Bronchial epithelial cell (primary cell): ENCODE measurements at regions not wholly inside any gene's neighbourhood (a gene's known extent, or its start where the extent isn't known, plus 50 kb on each side); places are given as distances from the start of the nearest gene placed in this dataset.

ENCODE experiments used
- DNase-seq: peaks from one replicate; pipeline ENCODE4 v3.0.0-alpha.2; 2010; ENCODE audit warnings: low read depth
- FAIRE-seq: peaks from 2 replicates; lab custom pipeline; 2011; peaks lifted over from hg19 to GRCh38; lab: Jason Lieb, UNC
- H3K27me3 ChIP-seq: 2 replicates; pipeline ENCODE4 v1.5.1; 2011; ENCODE audit warnings: low read length; ENCODE audit not compliant: control insufficient read depth, insufficient read depth
- H3K36me3 ChIP-seq: 2 replicates; pipeline ENCODE4 v1.5.1; 2011; ENCODE audit warnings: low read length; ENCODE audit not compliant: control insufficient read depth, insufficient read depth
- H3K4me3 ChIP-seq: 2 replicates; pipeline ENCODE4 v1.5.1; 2011; ENCODE audit warnings: mild to moderate bottlenecking, low read depth, low read length, control low read depth
- CTCF ChIP-seq: IDR thresholded peaks from 2 replicates; pipeline ENCODE4 v1.5.1; 2011; ENCODE audit warnings: mild to moderate bottlenecking, moderate library complexity, low read length, control low read depth, inconsistent platforms; ENCODE audit not compliant: insufficient read depth, severe bottlenecking

- FAIRE-seq (no peak), DNase-seq (peak; percentile 47)
- H3K36me3 ChIP-seq: no peaks in the 10 kb centered on the region
- no peak for TF ChIP-seq CTCF
- no peaks in the 10 kb centered on the region for H3K27me3 ChIP-seq
- H3K4me3 ChIP-seq: no peak overlapping the region
Measured at GRCh38 chr4:106588891-106589290, 220.3 kb upstream of the GIMD1 start.

GRCh38 chr4:106587558-106587957, 219.0 kb upstream of the GIMD1 start:
- no peak for FAIRE-seq
- no peak for TF ChIP-seq CTCF
- no peak overlapping the region for H3K4me3 ChIP-seq
- H3K27me3 ChIP-seq: no peaks in the 10 kb centered on the region
- peak; percentile 84 for DNase-seq
- no peaks in the 10 kb centered on the region for H3K36me3 ChIP-seq

- Histone ChIP-seq H3K4me3 (no peak overlapping the region), H3K27me3 (no peaks in the 10 kb centered on the region), H3K36me3 (no peaks in the 10 kb centered on the region)
- no peak for FAIRE-seq
- peak; percentile 79 for DNase-seq
- no peak for TF ChIP-seq CTCF
Measured at GRCh38 chr4:106585915-106586349, 217.4 kb upstream of the GIMD1 start.

GRCh38 chr4:106584337-106584989, 215.9 kb upstream of the GIMD1 start:
- no peaks in the 10 kb centered on the region for H3K27me3 ChIP-seq
- TF ChIP-seq CTCF: no peak
- H3K36me3 ChIP-seq: no peaks in the 10 kb centered on the region
- H3K4me3 ChIP-seq: no peak overlapping the region
- FAIRE-seq (no peak), DNase-seq (no peak)

- peak; percentile 99 for DNase-seq
- Histone ChIP-seq H3K36me3 (no peaks in the 10 kb centered on the region), H3K4me3 (no peak overlapping the region), H3K27me3 (no peaks in the 10 kb centered on the region)
- no peak for FAIRE-seq
- TF ChIP-seq CTCF: no peak
Measured at GRCh38 chr4:106583567-106583966, 215.0 kb upstream of the GIMD1 start.

- Histone ChIP-seq H3K27me3 (no peaks in the 10 kb centered on the region), H3K36me3 (no peaks in the 10 kb centered on the region), H3K4me3 (no peak overlapping the region)
- no peak for TF ChIP-seq CTCF
- FAIRE-seq (no peak), DNase-seq (no peak)
Measured at GRCh38 chr4:106583108-106583507, 214.5 kb upstream of the GIMD1 start.
